T47D (cell line): ENCODE measurements at regions not wholly inside any gene's neighbourhood (a gene's known extent, or its start where the extent isn't known, plus 50 kb on each side); places are given as distances from the start of the nearest gene placed in this dataset.
A peak's percentile ranks its signal among the peaks of the same experiment; 100 is the strongest.

Experiments
- DNase-seq, 2 experiments: peaks; one replicate each; pipeline versions ENCODE4 v3.0.0 to v3.0.0-alpha.2; 2011 to 2012; ENCODE audit warnings: low read depth in 1 of 2, low spot score in 1 of 2
- JUND ChIP-seq: IDR thresholded peaks from 2 replicates; pipeline ENCODE4 v1.6.1; 2012; ENCODE audit warnings: low read depth
- in situ Hi-C: cut with HindIII; loops from 2 replicates; pipeline ENCODE4 v1.10.0; 2016; ENCODE audit warnings: low sequenced_read_pairs, low pct_unique_long_range_greater_than_20kb

DNA sequence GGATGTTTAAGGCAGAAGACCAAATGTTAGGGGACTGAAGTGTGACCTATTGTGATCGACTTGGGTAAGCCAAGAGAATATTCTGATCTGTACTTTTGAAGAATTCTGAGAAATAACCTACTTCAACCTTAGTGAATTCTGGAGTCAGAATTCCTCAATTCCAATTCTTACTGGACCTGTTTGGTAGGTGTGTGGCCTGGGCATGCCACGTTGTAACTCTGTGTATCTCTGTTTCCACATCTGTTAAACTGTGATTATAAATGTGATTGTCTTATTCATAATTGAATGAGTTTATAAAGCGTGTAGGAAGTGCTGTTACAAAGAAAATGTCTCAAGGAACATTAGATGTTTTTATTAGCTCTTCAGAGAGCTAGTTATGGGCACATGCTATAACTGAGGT, 64.5 kb downstream of the TUSC1 start:
- peak in 1 of 2 experiments; percentile 3 for DNase-seq
- TF ChIP-seq JUND = no peak
- in situ Hi-C loops = no loop called here

DNA sequence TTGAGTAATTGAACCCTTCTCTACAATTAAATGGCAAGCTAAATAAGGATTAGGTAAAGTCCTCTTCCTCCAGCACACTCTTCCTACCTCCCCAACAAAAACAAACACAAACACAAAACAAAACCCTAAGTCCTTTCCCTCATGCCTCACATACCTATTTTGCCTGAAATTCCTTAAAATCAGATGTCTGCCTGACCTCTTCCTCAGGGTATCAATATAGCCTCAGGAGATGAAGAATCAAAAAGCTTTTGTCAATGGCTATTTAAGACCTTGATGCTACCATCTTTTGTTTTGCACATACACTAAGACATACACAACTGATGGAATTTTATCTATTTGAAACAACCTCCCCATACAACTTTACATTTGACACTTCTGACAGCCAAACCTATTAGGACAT, 75.1 kb downstream of the TUSC1 start:
- TF ChIP-seq JUND = no peak
- no peak for DNase-seq
- in situ Hi-C loops = no loop called here

DNA sequence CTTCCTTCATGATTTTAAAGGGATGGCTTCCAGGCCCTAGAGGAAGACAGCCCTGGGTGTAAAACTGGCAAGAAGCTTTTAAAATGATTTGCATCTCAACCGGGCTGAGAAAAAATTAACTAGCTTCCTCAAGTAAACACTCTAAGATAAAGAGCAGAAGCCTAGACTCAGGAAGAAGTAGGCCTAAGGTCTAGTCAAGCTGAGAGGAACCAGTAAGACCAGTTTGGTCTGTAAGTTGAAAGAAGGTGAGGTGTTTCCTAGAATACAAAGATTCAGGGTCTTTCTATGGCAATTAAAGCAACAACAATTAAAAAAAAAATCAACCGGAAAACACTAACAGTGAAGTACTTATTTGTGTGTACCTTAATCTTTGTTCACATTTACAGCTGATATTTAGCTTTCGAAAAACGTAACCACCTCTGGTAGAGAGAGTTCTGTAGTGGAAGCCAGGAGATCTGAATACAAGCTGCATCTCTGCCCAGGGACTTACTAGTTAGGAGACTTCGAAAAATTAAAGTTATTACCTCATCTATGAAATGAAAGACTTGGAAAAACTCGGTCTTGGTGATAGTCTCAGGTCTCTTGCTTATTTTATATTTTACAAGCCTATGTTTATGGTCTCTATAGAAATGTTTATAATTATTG, 75.7 kb downstream of the TUSC1 start:
- in situ Hi-C loops = no loop called here
- TF ChIP-seq JUND = no peak
- peak; percentile 5 to 78 for DNase-seq

DNA sequence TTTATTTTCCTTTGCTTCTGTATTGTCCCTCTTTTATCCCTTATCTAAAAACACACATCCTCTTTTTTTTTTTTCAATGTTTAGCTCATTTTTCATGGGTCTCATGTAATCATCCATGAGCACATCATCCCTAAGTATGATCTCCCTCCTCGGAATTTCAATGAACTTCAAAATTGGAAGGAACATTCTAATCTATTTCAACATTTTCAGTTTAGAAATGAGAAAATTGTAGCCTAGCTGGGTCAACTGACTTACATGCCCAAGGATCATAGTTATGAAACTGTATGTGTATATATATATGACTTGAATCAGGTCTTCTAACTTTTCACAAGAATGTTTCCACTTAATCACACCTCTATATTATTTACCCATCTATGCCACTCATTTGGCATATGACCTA, 77.7 kb downstream of the TUSC1 start:
- in situ Hi-C loops = no loop called here
- no peak for TF ChIP-seq JUND
- DNase-seq = no peak

DNA sequence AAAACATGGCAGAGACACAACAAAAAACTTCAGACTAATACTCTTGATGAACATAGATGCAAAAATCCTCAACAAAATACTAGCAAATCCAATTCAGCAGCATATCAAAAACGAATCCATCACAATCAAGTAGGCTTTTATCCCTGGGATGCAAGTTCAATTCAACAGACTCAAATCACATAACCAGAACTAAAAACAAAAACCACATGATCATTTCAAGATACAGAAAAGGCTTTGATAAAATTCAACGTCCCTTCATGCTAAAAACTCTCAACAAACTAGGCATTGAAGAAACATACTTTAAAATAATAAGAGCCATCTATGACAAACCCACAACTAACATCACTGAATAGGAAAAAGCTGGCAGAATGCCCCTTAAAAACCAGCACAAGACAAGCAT, 93.6 kb downstream of the TUSC1 start:
- TF ChIP-seq JUND = no peak
- no peak for DNase-seq
- in situ Hi-C loops = no loop called here

DNA sequence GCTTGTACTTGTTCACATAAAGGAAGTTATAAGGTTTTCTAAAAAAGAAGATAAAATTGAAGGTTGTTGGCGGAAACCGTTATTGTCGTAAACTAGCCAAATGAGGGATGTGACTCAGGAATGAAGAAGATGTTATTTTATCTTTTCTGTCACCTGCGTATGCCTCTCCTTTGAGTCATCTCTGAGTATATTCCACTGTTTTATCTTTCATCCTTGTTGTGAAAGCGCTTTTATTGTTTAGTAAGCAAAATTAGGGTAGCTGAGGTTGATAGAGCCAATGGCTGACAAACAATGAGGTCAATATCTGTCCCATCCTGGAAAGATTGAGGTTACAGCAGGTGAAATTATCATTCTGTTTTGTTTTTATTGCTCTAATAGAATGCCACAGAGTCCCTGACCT, 105.0 kb downstream of the TUSC1 start:
- in situ Hi-C loops = no loop called here
- DNase-seq = no peak
- no peak for TF ChIP-seq JUND

DNA sequence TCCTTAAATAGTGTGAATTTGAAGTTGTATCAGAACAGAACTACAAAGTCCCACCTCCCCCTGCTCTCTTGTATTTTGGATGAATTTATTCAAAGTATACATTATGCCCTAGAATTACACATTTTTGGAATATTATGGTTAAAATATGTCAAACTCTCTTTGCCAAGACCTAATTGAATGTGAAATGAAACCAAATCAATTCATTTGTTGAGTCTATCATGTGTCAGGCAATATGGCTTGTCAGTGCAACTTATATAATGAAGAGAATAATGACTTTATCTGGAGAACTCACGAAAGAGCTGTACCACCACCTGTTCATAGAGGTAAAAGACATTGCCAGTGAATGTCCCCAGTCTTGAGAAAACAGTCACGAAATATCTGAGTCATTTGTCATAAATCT, 106.8 kb downstream of the TUSC1 start:
- TF ChIP-seq JUND = no peak
- in situ Hi-C loops = no loop called here

DNA sequence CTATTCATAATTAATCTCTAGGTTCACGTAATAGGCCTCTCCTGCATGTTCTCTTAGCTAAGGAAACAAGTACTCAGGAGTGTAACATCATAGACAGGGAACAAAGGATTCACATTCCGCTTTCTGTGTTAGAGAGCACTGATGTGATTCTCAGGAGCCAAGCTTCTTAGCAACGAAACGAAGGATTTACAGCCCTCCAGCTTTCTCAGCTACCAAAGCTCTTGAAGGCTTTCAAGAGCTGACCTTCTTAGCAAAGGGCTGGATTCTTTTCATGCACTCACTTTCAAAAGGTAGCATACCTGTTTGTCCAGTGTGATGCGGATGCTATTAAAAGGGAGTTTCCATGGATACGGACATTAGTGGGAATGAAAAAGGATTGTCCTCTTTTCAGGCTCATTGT, 107.4 kb downstream of the TUSC1 start:
- DNase-seq = no peak
- in situ Hi-C loops = no loop called here
- TF ChIP-seq JUND = no peak

More for the DNA sequence above, 106.8 kb downstream of the TUSC1 start:
- DNase-seq = no peak

DNA sequence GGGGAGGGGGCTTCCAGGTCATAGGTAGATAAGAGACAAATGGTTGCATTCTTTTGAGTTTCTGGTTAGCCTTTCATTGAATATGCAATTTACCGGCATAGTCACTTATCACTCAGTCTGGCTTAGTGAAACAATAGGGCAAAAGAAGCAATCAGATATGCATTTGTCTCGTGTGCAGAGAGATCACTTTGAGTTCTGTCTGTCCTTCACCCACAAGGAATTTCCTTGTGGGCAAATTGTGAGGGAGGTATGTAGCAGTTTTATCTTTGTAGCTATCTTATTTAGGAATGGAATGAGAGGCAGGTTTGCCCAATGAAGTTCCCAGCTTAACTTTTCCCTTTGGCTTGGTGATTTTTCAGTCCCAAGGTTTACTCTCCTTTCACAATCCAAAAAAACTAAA, 116.1 kb downstream of the TUSC1 start:
- TF ChIP-seq JUND = no peak
- in situ Hi-C loops = no loop called here
- peak in 1 of 2 experiments; percentile 33 for DNase-seq

DNA sequence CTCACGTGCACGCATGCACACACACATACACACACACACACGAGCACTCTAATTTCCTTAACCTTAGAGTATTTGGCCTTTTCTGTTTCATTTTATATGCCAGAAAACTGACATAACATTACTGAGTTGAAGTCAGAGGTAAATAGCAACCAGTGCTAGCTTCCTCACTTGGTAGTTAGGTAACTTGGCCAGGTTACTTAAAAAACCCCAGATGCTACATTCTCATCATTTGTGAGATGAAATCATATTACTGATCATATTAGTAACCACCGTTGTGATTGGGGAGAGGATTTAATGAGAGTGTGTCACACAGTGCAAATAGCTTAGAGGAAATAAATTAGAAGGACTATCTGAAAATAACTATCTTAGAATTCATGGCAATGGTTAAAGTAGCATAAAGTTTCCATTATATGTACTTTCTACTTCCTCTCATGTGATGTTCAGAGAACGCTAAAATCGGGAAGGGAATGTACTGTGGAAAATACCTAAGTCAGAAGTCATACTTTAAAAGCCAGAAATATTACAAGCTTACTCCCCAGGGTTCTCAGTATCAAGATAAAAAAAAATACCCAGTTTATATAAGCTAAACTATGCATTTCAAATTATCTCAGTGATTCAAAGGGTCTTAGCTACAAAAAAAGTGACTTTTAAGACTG, 120.5 kb downstream of the TUSC1 start:
- DNase-seq = no peak
- TF ChIP-seq JUND = no peak
- in situ Hi-C loops = no loop called here

DNA sequence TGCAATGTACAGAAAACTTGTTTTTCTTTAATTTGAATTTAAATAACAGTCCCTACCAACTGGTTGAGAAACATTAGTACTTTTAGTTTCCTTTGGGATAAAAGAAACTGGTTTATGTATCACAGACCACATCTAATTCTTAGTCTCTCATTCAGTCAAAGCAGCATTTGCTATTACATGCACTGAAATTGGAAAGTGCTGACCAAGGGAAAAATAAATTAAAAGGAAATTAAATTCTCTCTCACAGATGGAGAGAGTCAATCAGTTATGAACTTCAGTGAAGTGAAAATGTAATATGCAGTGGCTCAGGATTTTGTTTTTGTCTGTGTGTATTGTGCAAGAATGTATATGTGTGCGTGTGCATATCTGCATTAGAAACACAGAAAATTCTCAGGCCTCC, 121.7 kb downstream of the TUSC1 start:
- no peak for DNase-seq
- TF ChIP-seq JUND = no peak
- in situ Hi-C loops = no loop called here

DNA sequence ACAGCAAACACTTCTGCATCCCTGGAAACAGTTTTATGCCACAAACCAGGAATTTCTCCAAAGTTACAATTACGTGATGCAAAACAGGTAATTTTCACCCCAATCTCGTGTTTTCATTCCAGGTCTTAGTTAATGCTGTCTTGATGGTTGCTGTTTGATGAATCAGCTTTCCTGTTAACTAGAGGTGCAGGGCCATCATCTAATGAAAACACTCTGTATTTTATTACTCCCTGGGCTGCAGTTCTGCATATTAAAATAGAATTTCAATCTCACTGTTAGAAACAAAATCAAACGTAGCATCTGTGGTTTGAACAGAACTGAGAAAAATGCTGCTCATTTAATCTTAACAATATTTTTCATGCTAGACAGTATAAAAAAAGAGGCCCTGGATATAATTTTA, 129.4 kb downstream of the TUSC1 start:
- DNase-seq = no peak
- in situ Hi-C loops = no loop called here
- TF ChIP-seq JUND = no peak

DNA sequence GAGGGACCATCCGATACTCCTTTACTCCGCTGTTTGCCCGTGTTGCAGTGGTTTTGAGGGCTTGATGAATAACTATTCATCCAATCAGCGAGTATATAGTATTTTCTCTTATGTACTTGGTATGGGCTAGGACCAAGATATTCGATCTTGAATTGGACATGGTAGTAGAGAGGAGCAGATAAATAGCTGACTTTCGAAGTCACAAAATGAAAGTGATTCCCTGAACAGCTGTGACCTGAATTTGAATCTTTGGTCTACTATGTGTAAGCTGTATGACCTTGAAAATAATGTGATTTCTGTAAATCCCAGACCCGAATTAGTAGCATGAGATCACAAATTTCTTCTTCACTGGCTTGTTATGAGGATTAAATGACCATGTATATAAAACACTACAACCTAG, 134.4 kb downstream of the TUSC1 start:
- DNase-seq = no peak
- in situ Hi-C loops = no loop called here
- no peak for TF ChIP-seq JUND

DNA sequence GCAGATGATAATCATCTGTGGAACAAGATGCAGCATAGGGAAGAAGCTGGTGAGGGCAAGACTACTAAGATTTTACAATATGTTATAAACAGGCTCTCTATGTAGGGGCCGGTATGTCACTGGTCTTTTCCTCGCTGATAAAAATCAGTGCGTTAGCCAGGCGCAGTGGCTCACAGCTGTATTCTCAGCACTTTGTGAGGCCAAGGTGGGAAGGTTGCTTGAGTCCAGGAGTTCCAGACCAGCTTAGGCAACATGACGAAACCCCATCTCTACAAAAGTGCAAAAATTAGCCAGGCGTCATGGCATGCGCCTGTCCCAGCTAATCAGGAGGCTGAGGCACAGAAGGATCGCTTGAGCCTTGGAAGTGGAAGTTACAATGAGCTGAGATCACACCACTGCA, 135.9 kb downstream of the TUSC1 start:
- no peak for TF ChIP-seq JUND
- no peak for DNase-seq
- in situ Hi-C loops = no loop called here
